Muscle layer of colon (tissue), 2 donors: ENCODE measurements at regions not wholly inside any gene's neighbourhood (a gene's known extent, or its start where the extent isn't known, plus 50 kb on each side); places are given as distances from the start of the nearest gene placed in this dataset.
"Not testable (repeated sequence)": the region's sequence is repeated elsewhere in the genome, so short reads cannot be mapped to it uniquely, and the experiment has no call there.

ENCODE experiments used
- H3K27ac ChIP-seq: one replicate; pipeline ENCODE4 v1.7.0; 2013; ENCODE audit warnings: low read depth, mild to moderate bottlenecking, low read length, moderate library complexity
- H3K27me3 ChIP-seq, 2 donors: one replicate each; pipeline ENCODE4 v1.7.0; 2013; ENCODE audit warnings: low read length in 2 of 2, mild to moderate bottlenecking in 2 of 2; ENCODE audit not compliant: insufficient read depth in 2 of 2, control insufficient read depth in 1 of 2
- H3K36me3 ChIP-seq: one replicate; pipeline ENCODE4 v1.7.0; 2013; ENCODE audit warnings: mild to moderate bottlenecking, low read length; ENCODE audit not compliant: insufficient read depth
- H3K4me1 ChIP-seq: one replicate; pipeline ENCODE4 v1.7.0; 2013; ENCODE audit warnings: mild to moderate bottlenecking, low read length; ENCODE audit not compliant: insufficient read depth
- H3K4me3 ChIP-seq, 2 donors: one replicate each; pipeline ENCODE4 v1.7.0; 2013; ENCODE audit warnings: low read length in 2 of 2, low read depth in 1 of 2, mild to moderate bottlenecking in 1 of 2, moderate library complexity in 1 of 2
- H3K9ac ChIP-seq: one replicate; pipeline ENCODE4 v1.7.0; 2013; ENCODE audit warnings: low read length
- H3K9me3 ChIP-seq: one replicate; pipeline ENCODE4 v1.7.0; 2013; ENCODE audit warnings: mild to moderate bottlenecking, low read length
- donor health status: abdominal sarcoma.
- donor health status: Adenocarcinoma of cecum.

DNA sequence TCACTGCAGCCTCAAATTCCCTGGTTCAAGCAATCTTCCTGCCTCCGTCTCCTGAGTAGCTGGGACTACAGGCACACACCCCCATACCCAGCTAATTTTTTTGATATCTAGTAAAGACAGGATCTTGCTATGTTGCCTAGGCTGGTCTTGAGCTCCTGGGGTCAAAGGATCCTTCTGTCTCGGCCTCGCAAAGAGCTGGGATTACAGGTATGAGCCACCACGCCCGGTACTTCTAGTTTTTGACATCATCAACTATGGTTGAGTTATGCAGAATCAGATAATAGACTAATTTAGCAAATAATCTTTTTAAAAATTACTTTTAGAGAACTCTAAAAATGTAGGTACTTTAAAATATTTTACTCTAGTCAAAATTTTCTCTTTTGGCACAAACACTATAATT lies 166.2 kb downstream of the SOX4 start:
- Histone ChIP-seq H3K9me3 (no peaks in the 10 kb centered on the region), H3K27me3 (no peaks in the 10 kb centered on the region), H3K4me3 (no peak overlapping the region), H3K4me1 (no peaks in the 10 kb centered on the region), H3K9ac (no peak overlapping the region), H3K27ac (no peak overlapping the region), H3K36me3 (no peaks in the 10 kb centered on the region)

DNA sequence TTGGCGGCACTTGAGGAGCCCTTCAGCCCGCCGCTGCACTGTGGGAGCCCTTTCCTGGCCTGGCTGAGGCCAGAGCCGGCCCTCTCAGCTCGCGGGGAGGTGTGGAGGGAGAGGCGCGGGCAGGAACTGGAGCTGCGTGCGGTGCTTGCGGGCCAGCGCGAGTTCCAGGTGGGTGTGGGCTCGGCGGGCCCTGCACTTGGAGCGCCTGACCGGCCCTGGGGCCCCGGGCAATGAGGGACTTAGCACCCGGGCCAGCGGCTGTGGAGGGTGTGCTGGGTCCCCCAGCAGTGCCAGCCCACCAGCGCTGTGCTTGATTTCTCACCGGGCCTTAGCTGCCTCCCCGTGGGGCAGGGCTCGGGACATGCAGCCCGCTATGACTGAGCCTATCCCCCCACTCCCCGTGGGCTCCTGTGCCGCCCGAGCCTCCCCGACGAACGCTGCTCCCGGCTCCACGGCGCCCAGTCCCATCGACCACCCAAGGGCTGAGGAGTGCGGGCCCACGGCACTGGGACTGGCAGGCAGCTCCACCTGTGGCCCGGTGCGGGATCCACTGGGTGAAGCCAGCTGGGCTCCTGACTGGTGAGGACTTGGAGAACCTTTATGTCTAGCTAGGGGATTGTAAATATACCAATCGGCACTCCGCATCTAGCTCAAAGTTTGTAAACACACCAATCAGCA lies 167.6 kb downstream of the SOX4 start:
- not testable (repeated sequence) for H3K9ac ChIP-seq, H3K27me3 ChIP-seq, H3K4me3 ChIP-seq, H3K4me1 ChIP-seq, H3K36me3 ChIP-seq, H3K9me3 ChIP-seq, H3K27ac ChIP-seq

DNA sequence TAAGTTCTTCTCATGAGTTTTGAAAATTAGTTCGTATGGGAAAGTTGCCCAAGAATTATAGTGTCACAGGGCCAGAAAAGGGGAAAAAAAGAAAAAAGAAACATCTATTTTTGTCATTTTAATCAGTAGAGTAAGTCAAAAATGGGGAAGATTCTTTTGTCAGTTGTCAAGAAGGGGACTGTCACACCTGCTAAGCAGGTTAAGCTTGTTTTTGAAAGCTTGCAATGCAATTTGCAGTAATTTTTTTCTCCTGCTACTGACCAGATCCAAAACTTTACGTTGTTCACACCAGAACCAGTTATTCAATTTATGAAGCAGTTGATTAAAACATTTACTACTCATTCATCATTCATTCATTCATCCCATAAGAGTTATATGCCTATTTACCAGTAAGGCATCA lies 171.4 kb downstream of the SOX4 start:
- Histone ChIP-seq H3K9ac (no peak overlapping the region), H3K27ac (no peak overlapping the region), H3K4me3 (no peak overlapping the region), H3K4me1 (peaks cover 9% of the 10 kb centered on the region), H3K9me3 (no peaks in the 10 kb centered on the region), H3K36me3 (no peaks in the 10 kb centered on the region), H3K27me3 (no peaks in the 10 kb centered on the region)

GRCh38 chr6:21767891-21768648 lies 174.5 kb downstream of the SOX4 start:
- no peak overlapping the region for H3K4me3 ChIP-seq
- H3K27ac ChIP-seq, result no peak overlapping the region
- H3K27me3 ChIP-seq, result no peaks in the 10 kb centered on the region
- no peaks in the 10 kb centered on the region for H3K9me3 ChIP-seq
- H3K9ac ChIP-seq, result no peak overlapping the region
- peaks cover 20% of the 10 kb centered on the region for H3K4me1 ChIP-seq
- H3K36me3 ChIP-seq, result no peaks in the 10 kb centered on the region

GRCh38 chr6:21769405-21769861 lies 175.9 kb downstream of the SOX4 start:
- Histone ChIP-seq H3K36me3 (no peaks in the 10 kb centered on the region), H3K4me1 (peaks cover 26% of the 10 kb centered on the region), H3K27ac (no peak overlapping the region), H3K9me3 (no peaks in the 10 kb centered on the region), H3K4me3 (no peak overlapping the region), H3K9ac (no peak overlapping the region), H3K27me3 (no peaks in the 10 kb centered on the region)

GRCh38 chr6:21769968-21770367 lies 176.4 kb downstream of the SOX4 start:
- Histone ChIP-seq H3K36me3 (no peaks in the 10 kb centered on the region), H3K9me3 (no peaks in the 10 kb centered on the region), H3K4me3 (no peak overlapping the region), H3K4me1 (peaks cover 26% of the 10 kb centered on the region), H3K27me3 (no peaks in the 10 kb centered on the region), H3K9ac (no peak overlapping the region), H3K27ac (no peak overlapping the region)

GRCh38 chr6:21771626-21772320 lies 178.2 kb downstream of the SOX4 start:
- no peak overlapping the region for H3K9ac ChIP-seq
- H3K27ac ChIP-seq, result no peak overlapping the region
- no peaks in the 10 kb centered on the region for H3K36me3 ChIP-seq
- no peaks in the 10 kb centered on the region for H3K9me3 ChIP-seq
- H3K4me1 ChIP-seq, result peaks cover 26% of the 10 kb centered on the region
- H3K4me3 ChIP-seq, result no peak overlapping the region
- no peaks in the 10 kb centered on the region for H3K27me3 ChIP-seq

GRCh38 chr6:21772477-21772876 lies 178.9 kb downstream of the SOX4 start:
- Histone ChIP-seq H3K27me3 (no peaks in the 10 kb centered on the region), H3K36me3 (no peaks in the 10 kb centered on the region), H3K4me1 (peaks cover 26% of the 10 kb centered on the region), H3K9ac (no peak overlapping the region), H3K27ac (no peak overlapping the region), H3K9me3 (no peaks in the 10 kb centered on the region), H3K4me3 (no peak overlapping the region)

DNA sequence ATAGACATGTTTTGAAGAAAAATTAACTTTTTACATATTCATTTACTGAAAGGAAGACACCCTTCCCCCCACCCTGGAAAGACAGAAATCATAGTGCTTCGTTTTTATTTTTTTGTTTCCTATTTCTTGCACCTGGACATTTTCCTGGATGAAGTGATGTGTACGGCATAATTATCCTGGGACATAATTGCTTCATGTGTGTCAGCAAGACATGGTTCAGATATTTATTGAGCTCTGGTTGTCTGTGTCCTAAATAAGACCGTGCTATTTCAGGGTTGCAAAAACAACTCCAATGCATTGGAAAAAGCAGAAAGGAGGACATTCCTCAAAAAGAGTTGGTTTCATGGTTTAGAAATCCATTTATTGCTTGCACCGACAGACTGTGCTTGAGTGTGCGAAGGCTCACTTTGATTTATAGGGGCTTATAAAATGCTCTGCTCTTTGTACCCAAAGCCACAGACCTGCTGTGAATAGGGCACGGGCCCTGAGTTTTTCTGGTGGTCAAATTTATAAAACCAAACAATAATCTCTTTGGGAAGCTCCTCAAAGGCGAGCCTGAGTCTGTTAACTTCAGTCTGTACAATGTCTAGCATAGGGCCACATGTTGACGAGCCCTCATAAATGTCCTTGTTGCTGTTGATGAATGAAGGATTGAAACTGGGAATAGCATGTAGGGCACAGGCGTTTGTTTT lies 179.5 kb downstream of the SOX4 start:
- no peak overlapping the region for H3K27ac ChIP-seq
- no peaks in the 10 kb centered on the region for H3K27me3 ChIP-seq
- H3K4me3 ChIP-seq, result no peak overlapping the region
- H3K9ac ChIP-seq, result no peak overlapping the region
- no peaks in the 10 kb centered on the region for H3K9me3 ChIP-seq
- peaks cover 26% of the 10 kb centered on the region for H3K4me1 ChIP-seq
- no peaks in the 10 kb centered on the region for H3K36me3 ChIP-seq

GRCh38 chr6:21773576-21773968 lies 180.0 kb downstream of the SOX4 start:
- no peaks in the 10 kb centered on the region for H3K27me3 ChIP-seq
- peaks cover 26% of the 10 kb centered on the region for H3K4me1 ChIP-seq
- no peak overlapping the region for H3K9ac ChIP-seq
- no peak overlapping the region for H3K27ac ChIP-seq
- no peak overlapping the region for H3K4me3 ChIP-seq
- no peaks in the 10 kb centered on the region for H3K9me3 ChIP-seq
- H3K36me3 ChIP-seq, result no peaks in the 10 kb centered on the region

- H3K36me3 ChIP-seq, result no peaks in the 10 kb centered on the region
- H3K4me3 ChIP-seq, result no peak overlapping the region
- H3K27ac ChIP-seq, result no peak overlapping the region
- peaks cover 8% of the 10 kb centered on the region for H3K4me1 ChIP-seq
- H3K27me3 ChIP-seq, result no peaks in the 10 kb centered on the region
- H3K9me3 ChIP-seq, result no peaks in the 10 kb centered on the region
- H3K9ac ChIP-seq, result no peak overlapping the region
Observed at GRCh38 chr6:21777846-21778245, 184.3 kb downstream of the SOX4 start.
